ENCODE measurements at regions not wholly inside any gene's neighbourhood (a gene's known extent, or its start where the extent isn't known, plus 50 kb on each side); places are given as distances from the start of the nearest gene placed in this dataset.

DNA sequence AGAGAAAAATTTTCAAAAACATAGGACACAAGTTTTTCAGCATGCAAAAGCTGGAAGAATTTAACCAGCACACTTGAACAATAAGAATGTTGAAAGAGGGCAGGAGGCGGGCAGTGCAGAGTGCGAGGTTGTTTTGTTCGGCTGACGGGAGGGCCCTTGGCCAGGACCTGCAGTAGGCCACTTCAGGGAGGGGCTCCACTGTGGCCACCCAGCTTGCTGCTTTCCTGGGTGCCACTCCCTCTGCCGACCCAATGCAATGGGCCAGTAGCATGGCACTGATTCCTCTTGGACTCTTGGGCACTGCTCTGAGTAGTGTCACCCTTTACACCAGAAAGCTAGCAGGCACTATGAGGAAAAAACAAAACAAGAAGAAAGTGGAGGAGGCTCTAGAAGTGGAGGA, 92.9 kb downstream of the SNRPE start:
- DNase-seq (ENCODE audit: insufficient read length, low spot score) (no peak), FAIRE-seq (no peak)
- no peak for TF ChIP-seq POLR2AphosphoS5 (IDR thresholded peaks at IDR 0.05; ENCODE audit: low read depth, low read length)

DNA sequence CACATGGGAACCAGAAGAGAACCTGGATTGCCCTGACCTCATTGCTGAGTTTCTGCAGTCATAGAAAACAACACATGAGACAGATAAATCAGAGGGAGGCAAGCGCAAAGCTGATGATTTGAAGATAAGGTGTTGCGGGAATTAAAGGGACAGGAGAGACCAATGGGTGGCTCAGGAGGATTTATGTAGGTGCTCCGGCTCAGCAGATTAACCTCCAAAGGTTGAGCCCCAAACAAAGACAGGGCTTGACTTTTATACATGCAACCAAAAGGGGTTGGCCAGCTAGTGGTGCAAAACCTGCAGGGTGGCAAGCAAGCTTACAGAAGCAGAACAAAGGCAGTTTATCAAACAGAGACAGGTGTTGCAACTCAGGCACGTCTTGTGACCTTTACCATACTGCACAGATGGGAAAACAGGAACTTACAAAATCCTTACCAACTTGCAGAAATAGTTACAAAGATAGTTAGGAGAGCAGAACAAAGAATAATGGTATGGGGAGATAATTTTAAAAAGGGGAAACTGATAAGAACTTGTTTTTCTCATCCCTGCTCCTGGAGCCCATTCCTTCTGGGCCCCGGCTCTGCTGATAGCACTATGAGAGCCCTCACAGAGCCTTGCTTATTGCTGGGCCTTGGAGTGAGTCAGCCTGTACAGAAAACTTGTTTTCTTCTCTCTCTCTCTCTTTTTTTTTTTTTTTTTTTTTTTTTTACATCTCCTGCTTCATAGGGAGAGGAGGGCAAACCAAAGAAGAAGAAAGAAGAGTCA, 93.6 kb downstream of the SNRPE start:
- FAIRE-seq: no peak

GRCh38 chr1:203968761-203969160, 104.2 kb upstream of the SOX13 start:
- TF ChIP-seq POU2F2 (IDR thresholded peaks at IDR 0.05; ENCODE audit: low read depth, low read length): no peak
- TF ChIP-seq PAX5 (IDR thresholded peaks at IDR 0.05; ENCODE audit: insufficient read depth, low read length, severe bottlenecking): no peak
- TF ChIP-seq POLR2AphosphoS5 (IDR thresholded peaks at IDR 0.05; ENCODE audit: low read depth, low read length): no peak
- no peak for TF ChIP-seq POLR2A (IDR thresholded peaks at IDR 0.05; ENCODE audit: low read depth, low read length)
- TF ChIP-seq TAF1 (IDR thresholded peaks at IDR 0.05; ENCODE audit: low read depth, low read length): no peak
- no peak for TF ChIP-seq SPI1 (IDR thresholded peaks at IDR 0.05; ENCODE audit: low read depth, low read length)
- DNase-seq (ENCODE audit: insufficient read length, low spot score): no peak
- no peak for FAIRE-seq

More for the DNA sequence above, 93.6 kb downstream of the SNRPE start:
- TF ChIP-seq POLR2A (IDR thresholded peaks at IDR 0.05; ENCODE audit: low read depth, low read length): no peak
- no peak for TF ChIP-seq TAF1 (IDR thresholded peaks at IDR 0.05; ENCODE audit: low read depth, low read length)
- TF ChIP-seq POLR2AphosphoS5 (IDR thresholded peaks at IDR 0.05; ENCODE audit: low read depth, low read length): no peak
- no peak for TF ChIP-seq SPI1 (IDR thresholded peaks at IDR 0.05; ENCODE audit: low read depth, low read length)
- DNase-seq (ENCODE audit: insufficient read length, low spot score): no peak

DNA sequence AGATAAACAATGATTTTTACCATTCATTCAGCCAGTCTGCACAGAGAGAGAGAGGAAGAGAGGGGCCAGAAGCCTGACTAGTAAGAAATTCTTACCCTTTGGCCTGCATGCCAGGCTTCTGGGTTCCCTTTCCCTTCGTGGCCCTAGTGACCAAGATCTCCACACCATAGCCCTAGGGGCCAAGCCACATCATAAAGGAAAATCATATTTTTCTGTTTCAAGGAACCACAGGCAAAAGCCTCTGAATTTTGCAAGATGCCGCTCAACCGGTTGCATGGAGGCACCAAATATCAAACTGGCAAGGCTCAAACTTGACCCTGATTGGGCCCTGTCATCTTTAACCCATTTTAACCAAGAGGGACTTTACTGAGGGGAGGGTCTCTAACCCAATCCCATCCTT, 103.1 kb upstream of the SOX13 start:
- DNase-seq (ENCODE audit: insufficient read length, low spot score) (no peak), FAIRE-seq (no peak)
- TF ChIP-seq POLR2AphosphoS5 (IDR thresholded peaks at IDR 0.05; ENCODE audit: low read depth, low read length) (no peak), POLR2A (IDR thresholded peaks at IDR 0.05; ENCODE audit: low read depth, low read length) (no peak), PAX5 (IDR thresholded peaks at IDR 0.05; ENCODE audit: insufficient read depth, low read length, severe bottlenecking) (no peak), TAF1 (IDR thresholded peaks at IDR 0.05; ENCODE audit: low read depth, low read length) (no peak)

- DNase-seq (ENCODE audit: insufficient read length, low spot score): no peak
- no peak for FAIRE-seq
- TF ChIP-seq SPI1 (IDR thresholded peaks at IDR 0.05; ENCODE audit: low read depth, low read length): no peak
Measured at GRCh38 chr1:203985044-203985443, 87.9 kb upstream of the SOX13 start.

GRCh38 chr1:203985676-203986075, 87.2 kb upstream of the SOX13 start:
- DNase-seq (ENCODE audit: insufficient read length, low spot score) (no peak), FAIRE-seq (no peak)
- TF ChIP-seq POU2F2 (IDR thresholded peaks at IDR 0.05; ENCODE audit: low read depth, low read length) (no peak), POLR2A (IDR thresholded peaks at IDR 0.05; ENCODE audit: low read depth, low read length) (no peak), TAF1 (IDR thresholded peaks at IDR 0.05; ENCODE audit: low read depth, low read length) (no peak), SPI1 (IDR thresholded peaks at IDR 0.05; ENCODE audit: low read depth, low read length) (no peak), POLR2AphosphoS5 (IDR thresholded peaks at IDR 0.05; ENCODE audit: low read depth, low read length) (no peak), PAX5 (IDR thresholded peaks at IDR 0.05; ENCODE audit: insufficient read depth, low read length, severe bottlenecking) (no peak)

DNA sequence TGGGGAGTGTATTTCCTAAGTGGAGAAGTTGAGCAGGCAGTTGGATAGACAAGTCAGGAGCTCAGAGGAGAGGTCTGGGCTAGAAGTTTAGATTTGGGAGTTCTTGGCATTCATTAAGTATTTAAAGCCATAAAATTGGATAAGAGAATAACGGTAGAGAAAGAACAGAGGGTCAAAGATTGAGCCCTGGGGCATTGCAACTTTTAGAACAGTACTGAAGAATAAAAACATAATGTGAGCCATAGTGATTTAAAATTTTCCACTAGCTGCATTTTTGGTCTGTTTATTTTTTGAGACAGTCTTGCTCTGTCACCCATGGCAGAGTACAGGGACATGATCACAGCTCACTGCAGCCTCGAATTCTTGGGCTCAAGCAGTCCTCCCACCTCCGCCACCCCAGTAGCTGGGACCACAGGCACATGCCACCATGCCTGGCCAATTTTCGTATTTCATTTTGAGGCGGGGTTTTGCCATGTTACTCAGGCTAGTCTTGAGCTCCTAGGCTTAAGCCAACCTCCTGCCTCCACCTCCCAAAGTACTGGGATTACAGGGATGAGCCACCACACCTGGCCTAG, 85.9 kb upstream of the SOX13 start:
- DNase-seq (ENCODE audit: insufficient read length, low spot score) (no peak), FAIRE-seq (no peak)
- no peak for TF ChIP-seq SPI1 (IDR thresholded peaks at IDR 0.05; ENCODE audit: low read depth, low read length)
- no peak for TF ChIP-seq TAF1 (IDR thresholded peaks at IDR 0.05; ENCODE audit: low read depth, low read length)
- no peak for TF ChIP-seq POLR2AphosphoS5 (IDR thresholded peaks at IDR 0.05; ENCODE audit: low read depth, low read length)
- TF ChIP-seq PAX5 (IDR thresholded peaks at IDR 0.05; ENCODE audit: insufficient read depth, low read length, severe bottlenecking): no peak
- no peak for TF ChIP-seq POLR2A (IDR thresholded peaks at IDR 0.05; ENCODE audit: low read depth, low read length)
- TF ChIP-seq POU2F2 (IDR thresholded peaks at IDR 0.05; ENCODE audit: low read depth, low read length): no peak

DNA sequence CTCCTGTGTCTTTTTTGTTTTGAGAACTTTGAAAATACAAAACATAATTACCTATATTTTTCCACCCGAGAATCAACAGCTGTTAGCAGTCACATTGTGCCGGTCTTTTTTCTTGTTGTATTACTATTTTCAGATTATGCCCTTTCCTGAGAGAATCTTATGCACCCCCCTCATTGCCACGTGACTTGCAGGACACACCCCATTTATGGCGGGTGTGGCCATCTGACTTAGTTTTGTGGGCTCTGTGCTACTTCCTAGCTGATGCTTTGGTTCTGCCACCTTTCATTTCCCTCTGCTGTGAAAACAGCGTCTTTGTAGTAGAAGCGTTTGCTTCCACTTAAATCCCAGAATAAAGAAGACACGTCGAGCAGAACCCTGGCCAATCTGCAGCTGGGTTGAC, 82.8 kb upstream of the SOX13 start:
- FAIRE-seq (no peak), DNase-seq (ENCODE audit: insufficient read length, low spot score) (no peak)
- no peak for TF ChIP-seq POLR2AphosphoS5 (IDR thresholded peaks at IDR 0.05; ENCODE audit: low read depth, low read length)
- TF ChIP-seq SPI1 (IDR thresholded peaks at IDR 0.05; ENCODE audit: low read depth, low read length): no peak
- TF ChIP-seq POU2F2 (IDR thresholded peaks at IDR 0.05; ENCODE audit: low read depth, low read length): no peak

- DNase-seq (ENCODE audit: insufficient read length, low spot score) (no peak), FAIRE-seq (no peak)
Measured at GRCh38 chr1:203992440-203992839, 80.5 kb upstream of the SOX13 start.

GRCh38 chr1:203993256-203993655, 79.7 kb upstream of the SOX13 start:
- no peak for FAIRE-seq
- no peak for TF ChIP-seq SPI1 (IDR thresholded peaks at IDR 0.05; ENCODE audit: low read depth, low read length)
- TF ChIP-seq TAF1 (IDR thresholded peaks at IDR 0.05; ENCODE audit: low read depth, low read length): no peak
- no peak for TF ChIP-seq PAX5 (IDR thresholded peaks at IDR 0.05; ENCODE audit: insufficient read depth, low read length, severe bottlenecking)
- no peak for TF ChIP-seq POLR2AphosphoS5 (IDR thresholded peaks at IDR 0.05; ENCODE audit: low read depth, low read length)
- TF ChIP-seq POU2F2 (IDR thresholded peaks at IDR 0.05; ENCODE audit: low read depth, low read length): no peak
- TF ChIP-seq POLR2A (IDR thresholded peaks at IDR 0.05; ENCODE audit: low read depth, low read length): no peak
- no peak for DNase-seq (ENCODE audit: insufficient read length, low spot score)

More at GRCh38 chr1:203992440-203992839, 80.5 kb upstream of the SOX13 start:
- no peak for TF ChIP-seq POU2F2 (IDR thresholded peaks at IDR 0.05; ENCODE audit: low read depth, low read length)
- TF ChIP-seq POLR2A (IDR thresholded peaks at IDR 0.05; ENCODE audit: low read depth, low read length): no peak
- no peak for TF ChIP-seq PAX5 (IDR thresholded peaks at IDR 0.05; ENCODE audit: insufficient read depth, low read length, severe bottlenecking)
- no peak for TF ChIP-seq SPI1 (IDR thresholded peaks at IDR 0.05; ENCODE audit: low read depth, low read length)
- no peak for TF ChIP-seq POLR2AphosphoS5 (IDR thresholded peaks at IDR 0.05; ENCODE audit: low read depth, low read length)
- no peak for TF ChIP-seq TAF1 (IDR thresholded peaks at IDR 0.05; ENCODE audit: low read depth, low read length)
